Gastrocnemius medialis (tissue), 4 donors: ENCODE measurements at regions not wholly inside any gene's neighbourhood (a gene's known extent, or its start where the extent isn't known, plus 50 kb on each side); places are given as distances from the start of the nearest gene placed in this dataset.

Experiments used
- CTCF ChIP-seq, 5 experiments: fragments of 450-650 bp in 3 of 5; fragments of 200-600 bp in 2 of 5; sonication (generic) in 2 of 5; IDR thresholded peaks in 4 of 5; conservative IDR thresholded peaks in 1 of 5; 1 replicate in 4 of 5; 2 replicates in 1 of 5; pipeline ENCODE4 v1.5.1; 2016 to 2019; ENCODE audit warnings: antibody characterized with exemption in 5 of 5, mild to moderate bottlenecking in 3 of 5, moderate library complexity in 3 of 5
- POLR2A ChIP-seq, 2 donors: fragments of 450-650 bp; IDR thresholded peaks; one replicate each; pipeline ENCODE4 v1.6.1; 2017; ENCODE audit warnings: antibody characterized with exemption in 2 of 2, mild to moderate bottlenecking in 2 of 2, moderate library complexity in 2 of 2

- no peak for TF ChIP-seq CTCF (IDR thresholded peaks at IDR 0.05 in 4 of 5, conservative IDR thresholded peaks at IDR 0.05 in 1 of 5)
- TF ChIP-seq POLR2A (IDR thresholded peaks at IDR 0.05), result no peak
These were observed 407.6 kb downstream of the PREX1 start for GRCh38 chr20:48420176-48420575.
